GM18508 (cell line): ENCODE measurements at regions not wholly inside any gene's neighbourhood (a gene's known extent, or its start where the extent isn't known, plus 50 kb on each side); places are given as distances from the start of the nearest gene placed in this dataset.
"Not testable (repeated sequence)": the region's sequence is repeated elsewhere in the genome, so short reads cannot be mapped to it uniquely, and the experiment has no call there.

ENCODE experiments used
- ATAC-seq: cut with Tn5 transposase; IDR thresholded peaks from one replicate; pipeline ENCODE4 v1.9.1; 2021; ENCODE audit warnings: moderate number of reproducible peaks; ENCODE audit not compliant: insufficient read depth, unreplicated experiment

- ATAC-seq = not testable (repeated sequence)
These were observed 128.6 kb downstream of the ACTR3 start for GRCh38 chr2:114018464-114018863.

GRCh38 chr2:114020668-114021067 is 130.8 kb downstream of the ACTR3 start:
- no peak for ATAC-seq

GRCh38 chr2:114022360-114023085 is 132.6 kb downstream of the ACTR3 start:
- no peak for ATAC-seq

GRCh38 chr2:114024326-114024725 is 134.4 kb downstream of the ACTR3 start:
- no peak for ATAC-seq

- ATAC-seq = no peak
These were observed 135.1 kb downstream of the ACTR3 start for GRCh38 chr2:114025030-114025429.

GRCh38 chr2:114027437-114027836 is 137.5 kb downstream of the ACTR3 start:
- ATAC-seq = no peak

- ATAC-seq = no peak
These were observed 142.0 kb downstream of the ACTR3 start for GRCh38 chr2:114031605-114032505.

- ATAC-seq = no peak
These were observed 142.8 kb downstream of the ACTR3 start for GRCh38 chr2:114032705-114033104.

GRCh38 chr2:114034742-114035141 is 144.9 kb downstream of the ACTR3 start:
- ATAC-seq = no peak

GRCh38 chr2:114038710-114039109 is 148.8 kb downstream of the ACTR3 start:
- ATAC-seq = no peak

GRCh38 chr2:114039677-114040076 is 149.8 kb downstream of the ACTR3 start:
- no peak for ATAC-seq

- ATAC-seq = no peak
These were observed 150.9 kb downstream of the ACTR3 start for GRCh38 chr2:114040826-114041225.

- no peak for ATAC-seq
These were observed 155.1 kb downstream of the ACTR3 start for GRCh38 chr2:114044985-114045384.

- no peak for ATAC-seq
These were observed 156.5 kb downstream of the ACTR3 start for GRCh38 chr2:114046373-114046772.

- no peak for ATAC-seq
These were observed 157.1 kb downstream of the ACTR3 start for GRCh38 chr2:114046866-114047435.

- no peak for ATAC-seq
These were observed 159.4 kb downstream of the ACTR3 start for GRCh38 chr2:114049280-114049679.

- ATAC-seq = no peak
These were observed 159.9 kb downstream of the ACTR3 start for GRCh38 chr2:114049826-114050225.

GRCh38 chr2:114056294-114057143 is 166.6 kb downstream of the ACTR3 start:
- ATAC-seq = peak; percentile 85

GRCh38 chr2:114057638-114058037 is 167.7 kb downstream of the ACTR3 start:
- ATAC-seq = no peak

- no peak for ATAC-seq
These were observed 171.7 kb downstream of the ACTR3 start for GRCh38 chr2:114061566-114062098.
